ENCODE measurements at regions not wholly inside any gene's neighbourhood (a gene's known extent, or its start where the extent isn't known, plus 50 kb on each side); places are given as distances from the start of the nearest gene placed in this dataset.

DNA sequence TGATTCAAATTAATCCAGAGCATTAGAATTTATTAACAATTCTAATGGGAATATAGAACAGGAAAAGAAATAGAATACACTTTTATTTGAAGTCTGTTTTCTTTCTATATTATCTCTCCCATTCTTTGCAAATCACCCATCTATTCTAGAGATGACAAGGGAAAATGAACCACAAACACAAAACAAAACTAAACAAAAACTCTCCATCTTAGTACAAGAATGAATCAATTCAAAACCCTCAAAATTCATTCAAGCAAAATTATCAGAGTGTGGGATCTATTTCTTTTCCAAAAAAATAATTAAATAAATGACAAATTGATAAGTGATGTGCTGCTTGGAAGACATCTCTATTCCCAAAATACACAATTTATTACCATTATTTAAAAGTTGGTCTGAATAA, 400.1 kb upstream of the NWD2 start:
- no peak overlapping the region for H2BK12ac ChIP-seq (ENCODE audit: low read length in 2 of 2)
- DNase-seq, result no peak
- H3K4me2 ChIP-seq (ENCODE audit: low read length, poor library complexity, severe bottlenecking), result no peak overlapping the region
- no peak overlapping the region for H2BK5ac ChIP-seq (ENCODE audit: low read depth, low read length, poor library complexity, severe bottlenecking)
- no peaks in the 10 kb centered on the region for H3K79me1 ChIP-seq (replicated peaks; ENCODE audit: low read length, poor library complexity, severe bottlenecking)
- no peak overlapping the region for H4K91ac ChIP-seq (ENCODE audit: low read length)
- peaks cover 2% of the 10 kb centered on the region for H3K9me3 ChIP-seq (ENCODE audit: control insufficient read depth, low read length)
- no peak overlapping the region for H3K18ac ChIP-seq (ENCODE audit: low read depth in 1 of 2, low read length in 2 of 2)
- H2BK120ac ChIP-seq (ENCODE audit: low read depth, low read length), result no peak overlapping the region
- no peak overlapping the region for H3K9ac ChIP-seq (ENCODE audit: low read length)
- H2AK5ac ChIP-seq (ENCODE audit: low read length, severe bottlenecking), result no peak overlapping the region
- H3K36me3 ChIP-seq (ENCODE audit: control insufficient read depth in 1 of 2, insufficient read depth in 2 of 2, low read depth in 1 of 2, low read length in 2 of 2), result no peaks in the 10 kb centered on the region
- H3K27me3 ChIP-seq (ENCODE audit: control insufficient read depth in 1 of 2, insufficient read depth in 1 of 2, low read length in 2 of 2), result no peaks in the 10 kb centered on the region
- no peak overlapping the region for H2BK15ac ChIP-seq (ENCODE audit: low read depth, poor library complexity, severe bottlenecking)
- no peak overlapping the region for H4K8ac ChIP-seq (ENCODE audit: low read length)
- no peak overlapping the region for H3K4ac ChIP-seq (ENCODE audit: low read depth in 1 of 2, low read length in 2 of 2)
- H3K23ac ChIP-seq (ENCODE audit: low read length in 2 of 2), result no peak overlapping the region
- no peak overlapping the region for H3K27ac ChIP-seq (ENCODE audit: low read length, poor library complexity, severe bottlenecking)
- H3K4me1 ChIP-seq (ENCODE audit: control insufficient read depth, insufficient read depth, low read depth, low read length), result no peaks in the 10 kb centered on the region
- no peak overlapping the region for H3K4me3 ChIP-seq (ENCODE audit: insufficient read depth in 1 of 2, low read depth in 1 of 2, low read length in 2 of 2)
- no peak overlapping the region for H3K14ac ChIP-seq (ENCODE audit: low read length in 2 of 2)
- no peak overlapping the region for H2AFZ ChIP-seq (ENCODE audit: low read depth, low read length)

DNA sequence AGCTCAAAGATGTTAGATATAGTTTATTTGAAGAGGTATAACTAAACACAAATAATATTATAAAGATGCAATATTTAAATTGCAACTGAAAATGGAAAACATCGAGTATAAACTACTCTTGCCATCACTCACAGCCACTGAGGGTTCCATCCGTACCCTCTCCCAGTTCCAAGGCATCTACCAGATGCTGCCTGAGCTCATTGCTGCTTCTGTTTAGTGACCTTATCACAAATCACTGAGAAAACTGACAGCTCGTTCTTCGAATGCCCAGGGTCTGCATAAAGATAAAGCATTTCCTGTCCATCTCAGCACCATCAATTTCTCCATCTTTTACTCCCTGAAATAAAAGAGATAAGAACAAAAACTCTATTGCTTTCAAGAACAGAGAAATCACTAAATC, 391.7 kb upstream of the NWD2 start:
- Histone ChIP-seq H2AFZ (ENCODE audit: low read depth, low read length) (no peak overlapping the region), H2BK15ac (ENCODE audit: low read depth, poor library complexity, severe bottlenecking) (no peak overlapping the region), H3K79me1 (replicated peaks; ENCODE audit: low read length, poor library complexity, severe bottlenecking) (no peaks in the 10 kb centered on the region), H3K27me3 (ENCODE audit: control insufficient read depth in 1 of 2, insufficient read depth in 1 of 2, low read length in 2 of 2) (no peaks in the 10 kb centered on the region), H3K4ac (ENCODE audit: low read depth in 1 of 2, low read length in 2 of 2) (no peak overlapping the region), H3K9me3 (ENCODE audit: control insufficient read depth, low read length) (peaks cover 8% of the 10 kb centered on the region), H2AK5ac (ENCODE audit: low read length, severe bottlenecking) (no peak overlapping the region), H3K18ac (ENCODE audit: low read depth in 1 of 2, low read length in 2 of 2) (no peak overlapping the region), H2BK12ac (ENCODE audit: low read length in 2 of 2) (no peak overlapping the region), H3K23ac (ENCODE audit: low read length in 2 of 2) (no peak overlapping the region), H3K4me2 (ENCODE audit: low read length, poor library complexity, severe bottlenecking) (no peak overlapping the region), H3K4me1 (ENCODE audit: control insufficient read depth, insufficient read depth, low read depth, low read length) (no peaks in the 10 kb centered on the region), H4K91ac (ENCODE audit: low read length) (no peak overlapping the region), H3K27ac (ENCODE audit: low read length, poor library complexity, severe bottlenecking) (no peak overlapping the region), H4K8ac (ENCODE audit: low read length) (no peak overlapping the region), H3K14ac (ENCODE audit: low read length in 2 of 2) (no peak overlapping the region), H2BK5ac (ENCODE audit: low read depth, low read length, poor library complexity, severe bottlenecking) (no peak overlapping the region), H2BK120ac (ENCODE audit: low read depth, low read length) (no peak overlapping the region), H3K36me3 (ENCODE audit: control insufficient read depth in 1 of 2, insufficient read depth in 2 of 2, low read depth in 1 of 2, low read length in 2 of 2) (no peaks in the 10 kb centered on the region), H3K9ac (ENCODE audit: low read length) (no peak overlapping the region), H3K4me3 (ENCODE audit: insufficient read depth in 1 of 2, low read depth in 1 of 2, low read length in 2 of 2) (no peak overlapping the region)
- WGBS, result 18% methylated on average over 4 of the region's 4 CpGs
- no peak for DNase-seq

DNA sequence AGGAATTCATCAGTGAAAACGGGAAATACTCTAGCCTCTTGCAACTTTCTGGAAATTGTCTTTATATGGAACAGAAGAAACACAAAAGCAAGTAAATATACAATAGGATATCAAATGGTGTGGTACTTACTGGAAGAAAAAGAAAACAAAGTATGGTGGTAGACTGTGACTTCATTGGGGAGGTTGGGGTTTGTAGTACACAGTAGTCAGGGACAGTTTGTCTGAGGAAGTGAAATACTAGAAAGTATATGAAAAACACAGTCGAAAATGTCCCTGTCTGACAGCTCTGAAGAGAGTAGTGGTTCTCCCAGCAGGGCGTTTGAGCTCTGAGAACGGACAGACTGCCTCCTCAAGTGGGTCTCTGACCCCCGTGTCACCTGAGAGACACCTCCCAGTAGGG, 390.0 kb upstream of the NWD2 start:
- no peak overlapping the region for H2BK12ac ChIP-seq (ENCODE audit: low read length in 2 of 2)
- peaks cover 8% of the 10 kb centered on the region for H3K9me3 ChIP-seq (ENCODE audit: control insufficient read depth, low read length)
- no peak overlapping the region for H3K9ac ChIP-seq (ENCODE audit: low read length)
- no peak overlapping the region for H2BK5ac ChIP-seq (ENCODE audit: low read depth, low read length, poor library complexity, severe bottlenecking)
- no peak overlapping the region for H2BK120ac ChIP-seq (ENCODE audit: low read depth, low read length)
- H3K79me1 ChIP-seq (replicated peaks; ENCODE audit: low read length, poor library complexity, severe bottlenecking), result no peaks in the 10 kb centered on the region
- DNase-seq, result no peak
- H3K36me3 ChIP-seq (ENCODE audit: control insufficient read depth in 1 of 2, insufficient read depth in 2 of 2, low read depth in 1 of 2, low read length in 2 of 2), result no peaks in the 10 kb centered on the region
- no peak overlapping the region for H3K4me2 ChIP-seq (ENCODE audit: low read length, poor library complexity, severe bottlenecking)
- H3K27me3 ChIP-seq (ENCODE audit: control insufficient read depth in 1 of 2, insufficient read depth in 1 of 2, low read length in 2 of 2), result no peaks in the 10 kb centered on the region
- H4K91ac ChIP-seq (ENCODE audit: low read length), result no peak overlapping the region
- no peak overlapping the region for H3K14ac ChIP-seq (ENCODE audit: low read length in 2 of 2)
- H3K18ac ChIP-seq (ENCODE audit: low read depth in 1 of 2, low read length in 2 of 2), result no peak overlapping the region
- 38% methylated on average over 4 of the region's 5 CpGs for WGBS
- H3K27ac ChIP-seq (ENCODE audit: low read length, poor library complexity, severe bottlenecking), result no peak overlapping the region
- no peaks in the 10 kb centered on the region for H3K4me1 ChIP-seq (ENCODE audit: control insufficient read depth, insufficient read depth, low read depth, low read length)
- no peak overlapping the region for H3K23ac ChIP-seq (ENCODE audit: low read length in 2 of 2)
- no peak overlapping the region for H2BK15ac ChIP-seq (ENCODE audit: low read depth, poor library complexity, severe bottlenecking)
- H2AK5ac ChIP-seq (ENCODE audit: low read length, severe bottlenecking), result no peak overlapping the region
- H4K8ac ChIP-seq (ENCODE audit: low read length), result no peak overlapping the region
- H3K4ac ChIP-seq (ENCODE audit: low read depth in 1 of 2, low read length in 2 of 2), result no peak overlapping the region
- H3K4me3 ChIP-seq (ENCODE audit: insufficient read depth in 1 of 2, low read depth in 1 of 2, low read length in 2 of 2), result no peak overlapping the region
- H2AFZ ChIP-seq (ENCODE audit: low read depth, low read length), result no peak overlapping the region

DNA sequence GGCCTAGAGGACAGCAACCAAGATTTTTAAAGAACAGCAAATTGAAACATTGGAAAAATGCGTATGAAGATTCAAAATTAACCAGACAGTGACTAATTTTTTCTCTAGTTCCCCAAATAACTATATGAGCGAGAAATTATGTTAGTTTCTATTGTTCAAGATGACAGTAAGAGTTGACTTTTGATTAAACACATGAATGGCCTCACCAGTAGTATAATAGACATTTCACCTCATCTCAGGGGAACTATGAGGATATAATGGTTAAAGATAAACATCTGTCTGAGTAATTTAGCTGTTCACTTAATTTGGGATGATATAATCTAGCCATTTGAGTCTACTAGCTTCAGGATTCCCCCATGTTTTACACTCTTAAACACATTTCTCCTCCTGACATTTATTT, 380.9 kb upstream of the NWD2 start:
- Histone ChIP-seq H2AK5ac (ENCODE audit: low read length, severe bottlenecking) (no peak overlapping the region), H3K27ac (ENCODE audit: low read length, poor library complexity, severe bottlenecking) (no peak overlapping the region), H3K79me1 (replicated peaks; ENCODE audit: low read length, poor library complexity, severe bottlenecking) (no peaks in the 10 kb centered on the region), H2BK15ac (ENCODE audit: low read depth, poor library complexity, severe bottlenecking) (no peak overlapping the region), H3K23ac (ENCODE audit: low read length in 2 of 2) (no peak overlapping the region), H3K4me2 (ENCODE audit: low read length, poor library complexity, severe bottlenecking) (no peak overlapping the region), H2BK5ac (ENCODE audit: low read depth, low read length, poor library complexity, severe bottlenecking) (no peak overlapping the region), H3K18ac (ENCODE audit: low read depth in 1 of 2, low read length in 2 of 2) (no peak overlapping the region), H2BK120ac (ENCODE audit: low read depth, low read length) (no peak overlapping the region), H3K27me3 (ENCODE audit: control insufficient read depth in 1 of 2, insufficient read depth in 1 of 2, low read length in 2 of 2) (no peaks in the 10 kb centered on the region), H4K91ac (ENCODE audit: low read length) (no peak overlapping the region), H3K9ac (ENCODE audit: low read length) (no peak overlapping the region), H3K36me3 (ENCODE audit: control insufficient read depth in 1 of 2, insufficient read depth in 2 of 2, low read depth in 1 of 2, low read length in 2 of 2) (no peaks in the 10 kb centered on the region), H3K14ac (ENCODE audit: low read length in 2 of 2) (no peak overlapping the region), H3K4ac (ENCODE audit: low read depth in 1 of 2, low read length in 2 of 2) (no peak overlapping the region), H3K4me3 (ENCODE audit: insufficient read depth in 1 of 2, low read depth in 1 of 2, low read length in 2 of 2) (no peak overlapping the region), H2BK12ac (ENCODE audit: low read length in 2 of 2) (no peak overlapping the region), H4K8ac (ENCODE audit: low read length) (no peak overlapping the region), H2AFZ (ENCODE audit: low read depth, low read length) (no peak overlapping the region), H3K4me1 (ENCODE audit: control insufficient read depth, insufficient read depth, low read depth, low read length) (no peaks in the 10 kb centered on the region), H3K9me3 (ENCODE audit: control insufficient read depth, low read length) (no peaks in the 10 kb centered on the region)
- no CpG with 5 or more reads among the region's 2 CpGs for WGBS
- DNase-seq, result no peak

All from mesenchymal stem cell (in vitro differentiated cells and primary cell).